HuH-7.5 (cell line): ENCODE measurements at regions not wholly inside any gene's neighbourhood (a gene's known extent, or its start where the extent isn't known, plus 50 kb on each side); places are given as distances from the start of the nearest gene placed in this dataset.

Experiments
- DNase-seq: peaks from one replicate; pipeline ENCODE4 v3.0.0; 2011; ENCODE audit warnings: low spot score

- DNase-seq: no peak
Measured at GRCh38 chr6:41471064-41471895, 74.9 kb upstream of the FOXP4 start.

DNA sequence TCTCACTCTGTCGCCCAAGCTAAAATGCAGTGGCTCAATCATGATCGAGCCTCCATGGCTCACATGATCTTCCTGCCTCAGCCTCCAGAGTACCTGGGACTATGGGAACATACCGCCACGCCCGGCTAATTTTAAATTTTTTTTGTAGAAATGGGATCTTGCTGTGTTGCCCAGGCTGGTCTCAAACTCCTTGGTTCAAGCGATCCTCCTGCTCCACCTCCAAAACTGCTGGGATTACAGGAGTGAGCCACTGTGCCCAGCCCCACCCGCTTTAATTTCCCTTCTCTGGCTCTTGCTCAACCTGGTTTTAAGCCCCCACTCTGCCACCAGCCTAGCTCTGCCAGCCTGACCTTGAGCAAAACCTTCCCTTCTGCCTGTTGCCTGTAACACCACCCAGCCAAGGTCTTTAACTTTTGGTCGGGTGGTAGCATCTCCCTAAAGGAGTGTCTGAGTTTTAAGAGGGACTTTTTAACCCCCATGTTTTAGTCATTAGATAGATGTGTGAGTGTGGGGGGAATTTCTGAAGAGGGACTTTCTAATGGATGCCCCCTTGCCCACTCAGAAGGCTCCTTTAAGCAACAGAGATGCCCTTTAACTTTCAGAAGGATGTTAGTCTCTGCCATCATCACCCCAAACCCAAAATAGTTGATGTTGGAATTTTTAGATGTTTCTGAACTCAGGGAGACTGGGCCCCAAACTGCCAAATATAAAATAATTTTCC lies 71.8 kb upstream of the FOXP4 start:
- DNase-seq: no peak

DNA sequence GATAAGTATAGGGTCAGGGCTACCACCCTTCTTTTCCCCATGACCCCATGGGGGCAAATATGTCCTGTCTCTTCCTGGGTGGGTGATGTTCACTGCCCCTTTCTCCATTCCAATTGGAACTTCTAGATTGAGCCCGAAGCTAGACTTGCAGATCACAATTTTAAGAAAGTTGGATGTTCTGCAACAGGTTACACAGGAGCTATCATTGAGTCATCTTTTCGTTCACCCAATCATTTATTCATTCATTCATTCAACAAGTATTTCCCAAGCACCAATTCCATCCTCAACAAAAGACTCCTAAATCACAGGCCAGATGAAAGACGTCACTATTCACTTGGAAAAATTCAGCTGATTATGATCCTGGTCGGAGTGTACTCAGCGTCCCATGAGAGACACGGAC lies 71.0 kb upstream of the FOXP4 start:
- no peak for DNase-seq

DNA sequence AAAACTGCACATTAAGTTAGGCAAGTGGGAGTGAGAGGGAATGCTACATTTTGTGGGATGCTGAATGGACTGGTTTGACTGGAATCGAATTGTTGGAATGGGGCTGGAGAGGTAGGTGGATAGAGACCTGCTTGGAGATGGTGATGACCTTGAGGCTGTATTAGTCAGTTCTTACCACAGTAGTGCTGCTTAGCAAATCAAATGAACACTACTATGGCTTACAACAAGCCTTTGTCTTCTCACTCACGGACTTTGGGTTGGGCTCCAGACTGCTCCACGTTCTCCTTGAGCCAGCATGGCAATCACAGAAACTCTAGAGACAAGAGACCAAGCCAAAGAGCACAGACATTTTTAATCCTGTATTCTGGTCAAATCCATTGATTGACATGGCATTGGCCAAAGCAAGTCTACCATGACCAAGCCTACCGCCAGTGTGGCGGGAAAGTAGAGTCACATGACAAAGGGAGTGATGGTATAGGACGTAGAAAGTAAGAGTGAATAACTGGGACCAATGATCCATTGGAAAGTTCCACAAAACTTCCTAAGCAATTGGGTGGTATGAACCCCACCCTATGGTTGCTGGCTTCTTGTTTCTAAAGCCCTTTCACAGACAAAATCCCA lies 70.3 kb upstream of the FOXP4 start:
- no peak for DNase-seq

DNA sequence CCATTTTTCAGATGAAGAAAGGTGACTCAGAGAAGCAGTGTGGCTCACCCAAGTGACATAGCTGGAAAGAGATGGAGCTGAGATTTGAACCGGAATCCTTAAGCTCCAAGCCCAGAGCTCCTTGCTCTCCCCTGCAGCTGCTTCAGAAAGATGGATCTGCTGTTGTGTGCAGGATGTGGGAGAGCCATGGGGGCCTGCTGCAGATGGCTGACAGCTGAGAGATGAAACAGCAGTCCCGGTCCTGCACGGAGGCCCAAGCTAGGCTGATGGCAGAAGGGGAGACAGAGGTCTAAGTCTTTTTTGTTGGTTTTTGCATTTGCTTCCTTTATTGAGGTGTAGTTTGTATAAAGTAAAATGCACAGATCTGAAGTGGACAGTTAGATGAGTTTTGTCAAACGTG lies 69.8 kb upstream of the FOXP4 start:
- DNase-seq: no peak

GRCh38 chr6:41477572-41477971 lies 68.6 kb upstream of the FOXP4 start:
- no peak for DNase-seq

DNA sequence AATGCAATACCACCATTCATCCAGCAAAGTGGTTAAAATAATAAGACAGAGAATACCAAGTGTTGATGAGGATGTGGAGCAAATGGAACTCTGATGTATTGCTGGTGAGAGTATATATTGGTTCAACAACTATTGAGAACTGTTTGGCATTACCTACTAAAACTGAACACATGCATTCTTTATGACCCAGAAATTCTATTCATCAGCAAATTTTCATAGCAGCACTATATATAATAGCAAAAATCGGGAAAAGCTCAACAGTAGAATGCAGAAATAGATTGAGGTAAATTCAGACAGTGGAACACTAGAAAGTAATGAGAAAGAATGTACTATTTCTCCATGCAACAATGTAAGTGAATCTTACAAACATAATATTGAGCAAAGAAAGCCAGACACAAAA lies 62.2 kb upstream of the FOXP4 start:
- DNase-seq: no peak

GRCh38 chr6:41487860-41488432 lies 58.2 kb upstream of the FOXP4 start:
- no peak for DNase-seq

DNA sequence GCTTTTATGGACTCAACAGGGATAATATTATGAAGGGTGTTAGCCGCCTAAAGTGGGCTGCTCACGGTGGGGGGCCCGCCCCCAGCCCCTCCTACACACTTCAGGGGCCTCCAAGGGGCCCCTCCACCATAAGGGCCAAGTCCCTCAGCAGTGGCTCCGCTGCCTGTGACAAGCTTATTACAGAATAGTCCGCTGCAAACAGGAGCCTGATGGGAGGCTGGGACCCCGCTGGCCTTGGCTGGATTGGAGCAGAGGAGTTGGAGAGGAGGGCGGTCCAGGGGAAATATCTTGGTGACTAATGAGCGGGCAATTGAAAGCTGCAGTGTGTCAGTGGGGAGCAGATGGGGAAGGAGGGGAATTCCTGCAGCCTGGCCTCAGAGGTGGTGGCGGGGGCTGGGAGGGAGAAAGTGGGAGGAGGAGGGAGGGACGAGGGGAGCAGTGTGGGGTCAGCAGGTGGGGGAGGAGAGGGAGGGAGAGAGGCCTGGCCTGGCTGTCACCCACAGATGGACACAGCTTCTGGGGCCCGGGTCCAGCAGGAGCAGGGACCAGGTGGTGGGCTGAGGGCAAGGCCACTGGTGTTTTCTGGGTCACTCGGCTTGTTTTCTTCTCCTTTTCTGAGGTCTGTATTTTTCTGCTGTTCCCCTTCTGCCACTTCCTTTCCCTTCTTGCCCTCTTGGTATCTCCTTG lies 57.6 kb upstream of the FOXP4 start:
- DNase-seq: no peak

DNA sequence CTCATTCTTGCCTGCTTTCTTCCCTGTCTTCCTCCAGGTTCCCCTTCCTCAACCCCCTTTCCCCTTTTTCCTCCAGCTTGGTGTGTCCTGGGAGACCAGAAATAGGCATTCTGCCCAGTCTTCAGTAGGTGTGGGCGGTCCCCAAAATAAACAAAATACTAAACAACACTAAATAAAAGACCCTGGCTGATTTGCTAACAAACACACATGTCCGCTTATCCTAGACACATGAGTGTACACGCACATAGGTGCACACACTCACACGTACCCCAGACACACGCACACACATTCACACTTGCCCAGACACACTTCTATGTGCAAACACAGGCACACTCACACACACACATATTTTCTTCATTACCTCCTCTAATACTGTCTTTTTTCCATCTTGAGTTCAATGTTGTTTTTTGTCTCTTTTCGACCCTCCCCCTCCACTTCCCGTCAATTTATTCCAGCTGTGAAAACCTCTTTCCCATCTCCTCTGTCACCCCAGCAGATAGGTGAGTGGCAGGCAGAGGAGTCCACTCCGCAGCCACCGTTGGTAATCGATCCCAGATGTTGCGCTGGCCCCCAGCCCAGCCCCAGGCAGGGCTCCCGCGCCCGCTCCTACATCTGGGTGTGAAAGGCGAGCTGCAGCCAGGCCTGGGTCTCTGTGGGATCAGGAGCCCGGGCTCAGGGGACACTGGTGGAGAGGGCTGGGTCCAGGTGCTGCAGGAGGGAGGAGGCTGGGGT lies 56.9 kb upstream of the FOXP4 start:
- DNase-seq: no peak

- DNase-seq: no peak
Measured at GRCh38 chr6:41492261-41492891, 53.8 kb upstream of the FOXP4 start.

- no peak for DNase-seq
Measured at GRCh38 chr6:41494212-41495110, 51.7 kb upstream of the FOXP4 start.
